Peyer's patch (tissue), 4 donors: ENCODE measurements at regions not wholly inside any gene's neighbourhood (a gene's known extent, or its start where the extent isn't known, plus 50 kb on each side); places are given as distances from the start of the nearest gene placed in this dataset.

ENCODE experiments used
- DNase-seq, 3 donors: peaks; one replicate each; pipeline ENCODE4 v3.0.0-alpha.2; 2017 to 2019
- H3K27ac ChIP-seq, 4 donors: fragments of 200-600 bp; sonication (generic); one replicate each; pipeline ENCODE4 v1.5.1; 2016 to 2019
- H3K27me3 ChIP-seq, 2 donors: fragments of 200-600 bp; sonication (generic); one replicate each; pipeline ENCODE4 v1.5.1; 2019
- H3K36me3 ChIP-seq, 3 donors: fragments of 200-600 bp; sonication (generic); one replicate each; pipeline ENCODE4 v1.5.1; 2016 to 2019
- H3K4me1 ChIP-seq, 4 donors: fragments of 200-600 bp; sonication (generic); one replicate each; pipeline ENCODE4 v1.5.1; 2016 to 2019
- H3K4me3 ChIP-seq, 4 donors: fragments of 200-600 bp; sonication (generic); 1 replicate in 3 of 4; 2 replicates in 1 of 4; pipeline ENCODE4 v1.5.1; 2016 to 2019; ENCODE audit warnings: mild to moderate bottlenecking in 1 of 4
- H3K9me3 ChIP-seq, 4 donors: fragments of 200-600 bp; sonication (generic); one replicate each; pipeline ENCODE4 v1.5.1; 2016 to 2019; ENCODE audit warnings: mild to moderate bottlenecking in 1 of 4
- CTCF ChIP-seq, 6 experiments: fragments of 450-650 bp in 4 of 6; fragments of 200-600 bp in 2 of 6; sonication (generic) in 1 of 6; IDR thresholded peaks; one replicate each; pipeline ENCODE4 v1.5.1; 2017 to 2019; ENCODE audit warnings: antibody characterized with exemption in 6 of 6, mild to moderate bottlenecking in 3 of 6, moderate library complexity in 1 of 6
- POLR2A ChIP-seq, 2 donors: fragments of 450-650 bp; IDR thresholded peaks; one replicate each; pipeline ENCODE4 v1.5.1; 2017; ENCODE audit warnings: antibody characterized with exemption in 2 of 2, mild to moderate bottlenecking in 2 of 2, moderate library complexity in 2 of 2

- H3K4me1 ChIP-seq = no peaks in the 10 kb centered on the region
- no peaks in the 10 kb centered on the region for H3K36me3 ChIP-seq
- DNase-seq = no peak
- H3K9me3 ChIP-seq = no peaks in the 10 kb centered on the region
- no peak for TF ChIP-seq POLR2A (IDR thresholded peaks at IDR 0.05)
- no peak for TF ChIP-seq CTCF (IDR thresholded peaks at IDR 0.05)
- no peak overlapping the region for H3K4me3 ChIP-seq
- no peaks in the 10 kb centered on the region for H3K27me3 ChIP-seq
- H3K27ac ChIP-seq = no peak overlapping the region
Measured at GRCh38 chrX:51407520-51408409, 75.1 kb downstream of the NUDT10 start.

GRCh38 chrX:51406688-51407519 lies 74.3 kb downstream of the NUDT10 start:
- no peaks in the 10 kb centered on the region for H3K27me3 ChIP-seq

GRCh38 chrX:51404445-51404844 lies 71.8 kb downstream of the NUDT10 start:
- Histone ChIP-seq H3K4me1 (no peaks in the 10 kb centered on the region), H3K27ac (no peak overlapping the region), H3K9me3 (no peaks in the 10 kb centered on the region), H3K36me3 (no peaks in the 10 kb centered on the region), H3K27me3 (no peaks in the 10 kb centered on the region), H3K4me3 (no peak overlapping the region)
- TF ChIP-seq POLR2A (IDR thresholded peaks at IDR 0.05) (no peak), CTCF (IDR thresholded peaks at IDR 0.05) (no peak)
- DNase-seq = no peak

More at GRCh38 chrX:51406688-51407519, 74.3 kb downstream of the NUDT10 start:
- H3K4me3 ChIP-seq = no peak overlapping the region
- no peaks in the 10 kb centered on the region for H3K9me3 ChIP-seq
- no peak for TF ChIP-seq POLR2A (IDR thresholded peaks at IDR 0.05)
- TF ChIP-seq CTCF (IDR thresholded peaks at IDR 0.05) = no peak
- DNase-seq = no peak
- H3K4me1 ChIP-seq = no peaks in the 10 kb centered on the region
- no peak overlapping the region for H3K27ac ChIP-seq
- H3K36me3 ChIP-seq = no peaks in the 10 kb centered on the region

GRCh38 chrX:51395810-51396728 lies 63.4 kb downstream of the NUDT10 start:
- DNase-seq = peak in 2 of 3 donors; percentile 62 to 70
- H3K27ac ChIP-seq = peak overlapping the region in 2 of 4 donors; percentile 64 to 73
- H3K9me3 ChIP-seq = no peaks in the 10 kb centered on the region
- TF ChIP-seq CTCF (IDR thresholded peaks at IDR 0.05) = peak in 2 of 6 experiments; percentile 5 to 27
- TF ChIP-seq POLR2A (IDR thresholded peaks at IDR 0.05) = no peak
- H3K27me3 ChIP-seq = no peaks in the 10 kb centered on the region
- H3K4me3 ChIP-seq = peak overlapping the region; percentile 38 to 45 (median 42)
- H3K36me3 ChIP-seq = no peaks in the 10 kb centered on the region
- H3K4me1 ChIP-seq = no peaks in the 10 kb centered on the region

GRCh38 chrX:51395480-51395809 lies 62.8 kb downstream of the NUDT10 start:
- Histone ChIP-seq H3K36me3 (no peaks in the 10 kb centered on the region), H3K4me3 (peak overlapping the region; percentile 38 to 45 (median 42)), H3K4me1 (no peaks in the 10 kb centered on the region), H3K27ac (peak overlapping the region in 1 of 4 donors; percentile 73), H3K9me3 (no peaks in the 10 kb centered on the region), H3K27me3 (no peaks in the 10 kb centered on the region)
- TF ChIP-seq POLR2A (IDR thresholded peaks at IDR 0.05) = no peak
- no peak for TF ChIP-seq CTCF (IDR thresholded peaks at IDR 0.05)
- DNase-seq = no peak
